AG09309 (cell line): ENCODE measurements at regions not wholly inside any gene's neighbourhood (a gene's known extent, or its start where the extent isn't known, plus 50 kb on each side); places are given as distances from the start of the nearest gene placed in this dataset.

Experiments
- DNase-seq: peaks from one replicate; pipeline ENCODE4 v3.0.0-alpha.2; 2010; ENCODE audit warnings: low read depth
- H3K4me3 ChIP-seq: 2 replicates; pipeline ENCODE4 v1.5.1; 2011; ENCODE audit warnings: mild to moderate bottlenecking, low read depth, low read length, moderate library complexity; ENCODE audit not compliant: control insufficient read depth
- CTCF ChIP-seq: IDR thresholded peaks from 2 replicates; pipeline ENCODE4 v1.5.1; 2011; ENCODE audit warnings: mild to moderate bottlenecking, low read depth, low read length, inconsistent platforms; ENCODE audit not compliant: insufficient read depth, control insufficient read depth; ENCODE audit errors: missing control alignments

- TF ChIP-seq CTCF = no peak
- no peak overlapping the region for H3K4me3 ChIP-seq
- no peak for DNase-seq
Observed at GRCh38 chr4:173591760-173592159, 61.7 kb upstream of the HAND2 start.

- H3K4me3 ChIP-seq = no peak overlapping the region
- DNase-seq = no peak
- no peak for TF ChIP-seq CTCF
Observed at GRCh38 chr4:173590697-173591096, 60.7 kb upstream of the HAND2 start.

GRCh38 chr4:173585876-173586572 lies 56.0 kb upstream of the HAND2 start:
- TF ChIP-seq CTCF = no peak

GRCh38 chr4:173584506-173584905 lies 54.5 kb upstream of the HAND2 start:
- H3K4me3 ChIP-seq = no peak overlapping the region
- no peak for DNase-seq
- no peak for TF ChIP-seq CTCF

More at GRCh38 chr4:173585876-173586572, 56.0 kb upstream of the HAND2 start:
- no peak for DNase-seq
- H3K4me3 ChIP-seq = no peak overlapping the region
